OCI-LY1 (cell line): ENCODE measurements at regions not wholly inside any gene's neighbourhood (a gene's known extent, or its start where the extent isn't known, plus 50 kb on each side); places are given as distances from the start of the nearest gene placed in this dataset.

Source experiments
- H2AFZ ChIP-seq: fragments of 200-600 bp; sonication (generic), shearing (Covaris generic); 2 replicates; pipeline ENCODE4 v1.6.0; 2014; ENCODE audit warnings: antibody characterized with exemption, mild to moderate bottlenecking, low read length
- H3F3A ChIP-seq: fragments of 200-600 bp; sonication (generic), shearing (Covaris generic); 2 replicates; pipeline ENCODE4 v1.6.0; 2014; ENCODE audit warnings: mild to moderate bottlenecking, antibody characterized with exemption, low read length, moderate library complexity; ENCODE audit not compliant: insufficient read depth
- H3K27ac ChIP-seq: fragments of 200-600 bp; sonication (generic); 2 replicates; pipeline ENCODE4 v1.5.1; 2014; ENCODE audit warnings: low read length, mixed run types, mild to moderate bottlenecking, low read depth; ENCODE audit not compliant: poor library complexity, severe bottlenecking
- H3K27me3 ChIP-seq: fragments of 200-600 bp; sonication (generic); 2 replicates; pipeline ENCODE4 v1.6.0; 2014; ENCODE audit warnings: antibody characterized with exemption, mild to moderate bottlenecking, low read length, moderate library complexity; ENCODE audit not compliant: insufficient read depth
- H3K36me3 ChIP-seq: fragments of 200-600 bp; sonication (generic); 2 replicates; pipeline ENCODE4 v1.6.1; 2014; ENCODE audit warnings: mild to moderate bottlenecking, antibody characterized with exemption, low read length, moderate library complexity, mixed read lengths; ENCODE audit not compliant: insufficient read depth
- H3K4me1 ChIP-seq: fragments of 200-600 bp; sonication (generic); 2 replicates; pipeline ENCODE4 v1.5.1; 2014; ENCODE audit warnings: mild to moderate bottlenecking, low read length, moderate library complexity; ENCODE audit not compliant: insufficient read depth, severe bottlenecking
- H3K4me2 ChIP-seq: fragments of 200-600 bp; sonication (generic), shearing (Covaris generic); 2 replicates; pipeline ENCODE4 v1.6.1; 2014; ENCODE audit warnings: low read length
- H3K4me3 ChIP-seq: fragments of 200-600 bp; sonication (generic); 2 replicates; pipeline ENCODE4 v1.5.1; 2014; ENCODE audit warnings: low read length, low read depth, mild to moderate bottlenecking, mixed read lengths; ENCODE audit not compliant: poor library complexity, severe bottlenecking
- H3K79me2 ChIP-seq: fragments of 200-600 bp; shearing (Covaris generic); 2 replicates; pipeline ENCODE4 v1.6.1; 2016; ENCODE audit warnings: mixed run types, low read length, mixed read lengths; ENCODE audit not compliant: insufficient read depth
- H3K9ac ChIP-seq: fragments of 200-600 bp; sonication (generic), shearing (Covaris generic); 2 replicates; pipeline ENCODE4 v1.6.1; 2014; ENCODE audit warnings: mild to moderate bottlenecking, low read length, mixed read lengths
- H3K9me2 ChIP-seq: fragments of 200-600 bp; sonication (generic), shearing (Covaris generic); 2 replicates; pipeline ENCODE4 v1.6.1; 2014; ENCODE audit warnings: low read depth, mild to moderate bottlenecking, low read length, mixed read lengths
- H3K9me3 ChIP-seq: fragments of 200-600 bp; shearing (Covaris generic); 2 replicates; pipeline ENCODE4 v1.6.1; 2014; ENCODE audit warnings: low read length, mixed read lengths
- H4K20me1 ChIP-seq: fragments of 200-600 bp; sonication (generic), shearing (Covaris generic); 2 replicates; pipeline ENCODE4 v1.6.0; 2016; ENCODE audit warnings: mild to moderate bottlenecking, low read length; ENCODE audit not compliant: insufficient read depth
- CTCF ChIP-seq: fragments of 200-600 bp; sonication (generic), shearing (Covaris generic); IDR thresholded peaks from 2 replicates; pipeline ENCODE4 v1.5.1; 2017; ENCODE audit warnings: mild to moderate bottlenecking, antibody characterized with exemption, low read length, moderate library complexity, mixed read lengths
- EZH2 ChIP-seq: fragments of 200-600 bp; sonication (generic), shearing (Covaris generic); IDR thresholded peaks from 2 replicates; pipeline ENCODE4 v1.8.0; 2017; ENCODE audit warnings: borderline replicate concordance, mixed run types, mild to moderate bottlenecking, antibody characterized with exemption, low read length, moderate library complexity, mixed read lengths

- Histone ChIP-seq H3K36me3 (no peaks in the 10 kb centered on the region), H3K4me3 (no peak overlapping the region), H3K9ac (no peak overlapping the region), H3K79me2 (no peaks in the 10 kb centered on the region), H4K20me1 (no peaks in the 10 kb centered on the region), H3K27ac (no peak overlapping the region), H3K9me2 (no peaks in the 10 kb centered on the region), H3K27me3 (no peaks in the 10 kb centered on the region), H3K9me3 (no peaks in the 10 kb centered on the region), H2AFZ (no peak overlapping the region), H3F3A (no peaks in the 10 kb centered on the region), H3K4me1 (no peaks in the 10 kb centered on the region), H3K4me2 (no peak overlapping the region)
- TF ChIP-seq EZH2 (no peak), CTCF (no peak)
Measured at GRCh38 chr15:96732704-96733103, 402.2 kb downstream of the NR2F2 start.

- no peaks in the 10 kb centered on the region for H3K79me2 ChIP-seq
Measured at GRCh38 chr15:96733721-96734120, 403.2 kb downstream of the NR2F2 start.

GRCh38 chr15:96735632-96736240 lies 405.2 kb downstream of the NR2F2 start:
- H3K9me2 ChIP-seq: no peaks in the 10 kb centered on the region
- no peaks in the 10 kb centered on the region for H3K79me2 ChIP-seq
- TF ChIP-seq EZH2 (no peak), CTCF (no peak)
- H3K4me3 ChIP-seq: no peak overlapping the region
- H3K4me2 ChIP-seq: no peak overlapping the region
- H3K9ac ChIP-seq: no peak overlapping the region
- no peaks in the 10 kb centered on the region for H3K4me1 ChIP-seq
- H2AFZ ChIP-seq: no peak overlapping the region
- no peaks in the 10 kb centered on the region for H3K36me3 ChIP-seq
- H3K9me3 ChIP-seq: no peaks in the 10 kb centered on the region
- H3K27me3 ChIP-seq: no peaks in the 10 kb centered on the region
- no peak overlapping the region for H3K27ac ChIP-seq
- no peaks in the 10 kb centered on the region for H3F3A ChIP-seq
- no peaks in the 10 kb centered on the region for H4K20me1 ChIP-seq

More at GRCh38 chr15:96733721-96734120, 403.2 kb downstream of the NR2F2 start:
- Histone ChIP-seq H2AFZ (no peak overlapping the region), H3K27ac (no peak overlapping the region), H3F3A (no peaks in the 10 kb centered on the region), H3K36me3 (no peaks in the 10 kb centered on the region), H3K4me3 (no peak overlapping the region), H3K27me3 (no peaks in the 10 kb centered on the region), H3K9me3 (no peaks in the 10 kb centered on the region), H4K20me1 (no peaks in the 10 kb centered on the region), H3K4me1 (no peaks in the 10 kb centered on the region), H3K9me2 (no peaks in the 10 kb centered on the region), H3K4me2 (no peak overlapping the region), H3K9ac (no peak overlapping the region)
- no peak for TF ChIP-seq CTCF
- TF ChIP-seq EZH2: no peak
